ENCODE measurements at regions not wholly inside any gene's neighbourhood (a gene's known extent, or its start where the extent isn't known, plus 50 kb on each side); places are given as distances from the start of the nearest gene placed in this dataset.

GRCh38 chr9:26331223-26331622 lies 561.4 kb downstream of the CAAP1 start:
- DNase-seq (ENCODE audit: low read depth, low spot score), result no peak
- ChIA-PET CTCF (no interaction called here), POLR2A (no interaction called here)
- BruUV-seq (replicated peaks), result no TSS peak
- H3K9me3 ChIP-seq (ENCODE audit: control insufficient read depth, insufficient read depth, low read depth, low read length), result no peaks in the 10 kb centered on the region
- TF ChIP-seq SIN3A (IDR thresholded peaks at IDR 0.05; ENCODE audit: borderline replicate concordance, insufficient read depth, low read depth, low read length), result no peak
- no peak for TF ChIP-seq REST (IDR thresholded peaks at IDR 0.05; ENCODE audit: insufficient read depth in 1 of 2, low read depth in 2 of 2, low read length in 1 of 2)
- TF ChIP-seq TCF7L2 (IDR thresholded peaks at IDR 0.05; ENCODE audit: low read depth, low read length), result no peak
- no peak for TF ChIP-seq POLR2AphosphoS5 (IDR thresholded peaks at IDR 0.05; ENCODE audit: low read depth, low read length)
- TF ChIP-seq, protein P1, sequence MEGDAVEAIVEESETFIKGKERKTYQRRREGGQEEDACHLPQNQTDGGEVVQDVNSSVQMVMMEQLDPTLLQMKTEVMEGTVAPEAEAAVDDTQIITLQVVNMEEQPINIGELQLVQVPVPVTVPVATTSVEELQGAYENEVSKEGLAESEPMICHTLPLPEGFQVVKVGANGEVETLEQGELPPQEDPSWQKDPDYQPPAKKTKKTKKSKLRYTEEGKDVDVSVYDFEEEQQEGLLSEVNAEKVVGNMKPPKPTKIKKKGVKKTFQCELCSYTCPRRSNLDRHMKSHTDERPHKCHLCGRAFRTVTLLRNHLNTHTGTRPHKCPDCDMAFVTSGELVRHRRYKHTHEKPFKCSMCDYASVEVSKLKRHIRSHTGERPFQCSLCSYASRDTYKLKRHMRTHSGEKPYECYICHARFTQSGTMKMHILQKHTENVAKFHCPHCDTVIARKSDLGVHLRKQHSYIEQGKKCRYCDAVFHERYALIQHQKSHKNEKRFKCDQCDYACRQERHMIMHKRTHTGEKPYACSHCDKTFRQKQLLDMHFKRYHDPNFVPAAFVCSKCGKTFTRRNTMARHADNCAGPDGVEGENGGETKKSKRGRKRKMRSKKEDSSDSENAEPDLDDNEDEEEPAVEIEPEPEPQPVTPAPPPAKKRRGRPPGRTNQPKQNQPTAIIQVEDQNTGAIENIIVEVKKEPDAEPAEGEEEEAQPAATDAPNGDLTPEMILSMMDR (IDR thresholded peaks at IDR 0.05), result no peak
- H3K4me3 ChIP-seq (ENCODE audit: low read depth in 2 of 2, low read length in 2 of 2), result no peak overlapping the region
- H3K4me1 ChIP-seq (ENCODE audit: control insufficient read depth, insufficient read depth, low read length), result no peaks in the 10 kb centered on the region
- ATAC-seq, result no peak
- H3K27me3 ChIP-seq (ENCODE audit: control insufficient read depth, insufficient read depth, low read length), result no peaks in the 10 kb centered on the region
- no peaks in the 10 kb centered on the region for H3K36me3 ChIP-seq (ENCODE audit: control insufficient read depth, insufficient read depth, low read length)
- no peak overlapping the region for H3K27ac ChIP-seq (ENCODE audit: low read length)
- intact Hi-C loops (cut with micrococcal nuclease; ENCODE audit: unreplicated experiment) (no loop called here), in situ Hi-C loops (cut with HindIII; ENCODE audit: low pct_unique_long_range_greater_than_20kb, low sequenced_read_pairs) (no loop called here)

DNA sequence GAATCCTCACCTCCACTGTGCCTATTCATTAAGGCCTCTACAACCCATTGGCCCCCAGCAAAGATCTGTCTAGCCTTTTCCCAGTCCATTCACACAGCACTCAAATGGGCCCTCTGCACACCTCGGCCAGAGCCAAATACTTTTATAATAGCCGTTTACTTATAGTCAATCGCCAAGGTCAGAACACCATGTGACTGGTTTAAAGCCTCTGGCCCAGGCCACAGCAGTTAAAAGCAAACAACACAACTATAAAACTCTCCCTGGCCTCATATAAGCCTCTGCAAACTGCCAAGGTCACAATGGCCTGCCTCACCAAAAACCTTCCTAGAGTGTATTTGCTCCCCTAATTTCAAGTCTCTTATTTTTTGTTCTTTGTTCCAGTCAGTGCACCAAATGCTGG lies 562.6 kb downstream of the CAAP1 start:
- H3K27me3 ChIP-seq (ENCODE audit: control insufficient read depth, insufficient read depth, low read length), result no peaks in the 10 kb centered on the region
- in situ Hi-C loops (cut with HindIII; ENCODE audit: low pct_unique_long_range_greater_than_20kb, low sequenced_read_pairs) (no loop called here), intact Hi-C loops (cut with micrococcal nuclease; ENCODE audit: unreplicated experiment) (loop anchor here (10.0 kb wide), 1 partner anchor 365 kb away; no protein-coding TSS in a partner anchor)
- H3K4me3 ChIP-seq (ENCODE audit: low read depth in 2 of 2, low read length in 2 of 2), result no peak overlapping the region
- no peaks in the 10 kb centered on the region for H3K36me3 ChIP-seq (ENCODE audit: control insufficient read depth, insufficient read depth, low read length)
- no peaks in the 10 kb centered on the region for H3K9me3 ChIP-seq (ENCODE audit: control insufficient read depth, insufficient read depth, low read depth, low read length)
- H3K27ac ChIP-seq (ENCODE audit: low read length), result no peak overlapping the region
- no TSS peak for BruUV-seq (replicated peaks)
- ChIA-PET POLR2A (no interaction called here), CTCF (no interaction called here)
- no peaks in the 10 kb centered on the region for H3K4me1 ChIP-seq (ENCODE audit: control insufficient read depth, insufficient read depth, low read length)
- no peak for TF ChIP-seq SIN3A (IDR thresholded peaks at IDR 0.05; ENCODE audit: borderline replicate concordance, insufficient read depth, low read depth, low read length)
- TF ChIP-seq POLR2AphosphoS5 (IDR thresholded peaks at IDR 0.05; ENCODE audit: low read depth, low read length), result no peak
- no peak for TF ChIP-seq TCF7L2 (IDR thresholded peaks at IDR 0.05; ENCODE audit: low read depth, low read length)
- TF ChIP-seq, protein P1 (IDR thresholded peaks at IDR 0.05), result no peak
- TF ChIP-seq REST (IDR thresholded peaks at IDR 0.05; ENCODE audit: insufficient read depth in 1 of 2, low read depth in 2 of 2, low read length in 1 of 2), result no peak
- DNase-seq (ENCODE audit: low read depth, low spot score) (no peak), ATAC-seq (no peak)
